Left renal pelvis (tissue), 4 donors: ENCODE measurements at regions not wholly inside any gene's neighbourhood (a gene's known extent, or its start where the extent isn't known, plus 50 kb on each side); places are given as distances from the start of the nearest gene placed in this dataset.
A peak's percentile ranks its signal among the peaks of the same experiment; 100 is the strongest.

Experiments
- DNase-seq, 4 donors: peaks; one replicate each; pipeline ENCODE4 v3.0.0-alpha.2; 2013; ENCODE audit warnings: low read depth in 4 of 4, low spot score in 3 of 4

GRCh38 chr16:89027281-89027680 lies 50.3 kb upstream of the CBFA2T3 start:
- DNase-seq: no peak

- DNase-seq: no peak
Observed at GRCh38 chr16:89031715-89032659, 55.0 kb upstream of the CBFA2T3 start.

- no peak for DNase-seq
Observed at GRCh38 chr16:89033304-89033703, 56.3 kb upstream of the CBFA2T3 start.

GRCh38 chr16:89033796-89034572 lies 57.0 kb upstream of the CBFA2T3 start:
- no peak for DNase-seq

GRCh38 chr16:89034573-89034961 lies 57.6 kb upstream of the CBFA2T3 start:
- DNase-seq: no peak

GRCh38 chr16:89034971-89035668 lies 58.1 kb upstream of the CBFA2T3 start:
- no peak for DNase-seq

GRCh38 chr16:89035669-89036570 lies 57.7 kb upstream of the ACSF3 start:
- no peak for DNase-seq

- DNase-seq: no peak
Observed at GRCh38 chr16:89036776-89037175, 56.9 kb upstream of the ACSF3 start.

- DNase-seq: peak; percentile 25 to 43 (median 34)
Observed at GRCh38 chr16:89037261-89038152, 56.1 kb upstream of the ACSF3 start.

- DNase-seq: no peak
Observed at GRCh38 chr16:89038221-89038721, 55.4 kb upstream of the ACSF3 start.

- no peak for DNase-seq
Observed at GRCh38 chr16:89038811-89039735, 54.6 kb upstream of the ACSF3 start.

- no peak for DNase-seq
Observed at GRCh38 chr16:89039756-89040155, 53.9 kb upstream of the ACSF3 start.

- no peak for DNase-seq
Observed at GRCh38 chr16:89040391-89040790, 53.3 kb upstream of the ACSF3 start.

GRCh38 chr16:89040861-89041570 lies 52.6 kb upstream of the ACSF3 start:
- DNase-seq: no peak

GRCh38 chr16:89041571-89042481 lies 51.8 kb upstream of the ACSF3 start:
- no peak for DNase-seq
